IPS-18a (cell line): ENCODE measurements at regions not wholly inside any gene's neighbourhood (a gene's known extent, or its start where the extent isn't known, plus 50 kb on each side); places are given as distances from the start of the nearest gene placed in this dataset.

Source experiments
- H3K27ac ChIP-seq: one replicate; pipeline ENCODE4 v1.5.1; 2013; ENCODE audit warnings: low read length
- H3K27me3 ChIP-seq: one replicate; pipeline ENCODE4 v1.6.1; 2013; ENCODE audit warnings: mild to moderate bottlenecking, low read length; ENCODE audit not compliant: control insufficient read depth, insufficient read depth
- H3K36me3 ChIP-seq: one replicate; pipeline ENCODE4 v1.6.1; 2013; ENCODE audit warnings: low read depth, low read length; ENCODE audit not compliant: control insufficient read depth
- H3K4me1 ChIP-seq: one replicate; pipeline ENCODE4 v1.6.1; 2013; ENCODE audit warnings: low read depth, low read length; ENCODE audit not compliant: control insufficient read depth
- H3K4me3 ChIP-seq: one replicate; pipeline ENCODE4 v1.5.1; 2013; ENCODE audit warnings: low read length
- H3K9ac ChIP-seq: one replicate; pipeline ENCODE4 v1.6.1; 2013; ENCODE audit warnings: mild to moderate bottlenecking, low read length, moderate library complexity
- H3K9me3 ChIP-seq: one replicate; pipeline ENCODE4 v1.6.1; 2013; ENCODE audit warnings: low read depth, low read length; ENCODE audit not compliant: control insufficient read depth

DNA sequence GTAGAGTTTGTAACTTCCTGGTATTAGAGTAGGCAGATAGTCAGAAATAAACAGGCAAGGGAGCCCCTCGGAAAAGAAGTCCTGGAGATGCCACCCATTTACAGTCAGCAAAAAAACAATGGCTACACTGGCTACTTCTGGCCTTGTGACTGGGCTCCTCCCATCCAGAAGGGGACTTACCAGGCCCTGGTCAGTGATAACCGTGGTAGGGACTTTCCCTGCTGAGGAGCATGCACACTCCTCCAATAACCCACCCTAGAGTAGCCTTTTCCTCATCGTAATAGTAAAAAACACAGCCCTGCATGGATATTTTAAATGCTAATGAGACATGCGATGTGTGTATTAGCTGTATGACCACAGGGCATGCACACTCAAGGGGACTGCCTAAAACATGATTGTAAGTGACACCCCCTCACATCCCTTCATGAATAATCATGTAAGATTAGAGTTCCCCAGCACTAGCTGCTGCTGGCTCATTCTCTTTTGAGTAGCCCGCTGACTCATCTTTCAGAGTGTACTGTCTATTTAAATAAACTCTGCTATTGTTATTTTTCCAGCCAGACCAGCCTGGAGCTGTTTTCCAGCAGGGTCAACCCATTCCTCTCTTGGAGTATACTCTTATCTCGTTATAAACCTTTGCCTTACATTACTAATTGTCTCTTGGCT, 413.8 kb upstream of the TMTC1 start:
- H3K27me3 ChIP-seq, result no peaks in the 10 kb centered on the region
- no peaks in the 10 kb centered on the region for H3K36me3 ChIP-seq
- H3K4me1 ChIP-seq, result peaks cover 8% of the 10 kb centered on the region
- H3K9me3 ChIP-seq, result no peaks in the 10 kb centered on the region
- no peak overlapping the region for H3K9ac ChIP-seq
- no peak overlapping the region for H3K27ac ChIP-seq
- H3K4me3 ChIP-seq, result no peak overlapping the region

DNA sequence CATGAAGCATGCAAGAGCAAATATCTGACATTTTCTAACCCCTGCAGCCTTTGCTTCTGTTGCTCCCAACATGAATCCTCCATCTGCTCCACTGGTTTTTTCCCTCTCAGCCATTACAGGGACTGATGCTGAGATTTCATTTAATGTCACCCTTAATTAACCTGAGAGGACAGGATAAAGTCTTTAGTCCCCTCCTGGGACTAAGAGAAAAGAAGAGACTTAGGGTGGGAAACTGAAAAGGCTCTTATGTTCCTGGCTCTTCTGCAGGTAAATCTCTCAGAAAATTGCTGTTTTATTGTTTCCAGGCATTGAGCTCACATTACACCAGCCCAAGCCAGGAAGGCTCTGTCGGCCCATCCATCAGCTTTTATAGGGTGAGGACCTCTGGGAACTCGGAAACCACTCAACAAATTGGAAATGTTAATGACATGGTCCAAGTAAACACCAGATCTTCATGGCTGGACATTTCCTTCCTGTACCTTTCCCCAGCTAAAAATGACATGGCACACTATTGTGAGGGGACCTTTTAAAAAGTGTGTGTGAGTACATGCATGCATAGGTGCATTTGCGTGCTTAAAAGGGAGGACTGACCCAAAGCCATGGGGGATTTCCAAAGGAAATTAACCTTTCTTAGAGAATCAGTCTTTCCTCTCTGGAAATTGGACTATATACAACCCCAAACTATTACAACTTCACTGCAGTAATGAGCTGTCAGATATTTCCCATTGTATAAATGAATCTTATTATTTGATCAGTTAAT, 408.1 kb upstream of the TMTC1 start:
- Histone ChIP-seq H3K9me3 (no peaks in the 10 kb centered on the region), H3K9ac (no peak overlapping the region), H3K27me3 (no peaks in the 10 kb centered on the region), H3K4me1 (peaks cover 5% of the 10 kb centered on the region), H3K4me3 (no peak overlapping the region), H3K36me3 (no peaks in the 10 kb centered on the region), H3K27ac (no peak overlapping the region)

DNA sequence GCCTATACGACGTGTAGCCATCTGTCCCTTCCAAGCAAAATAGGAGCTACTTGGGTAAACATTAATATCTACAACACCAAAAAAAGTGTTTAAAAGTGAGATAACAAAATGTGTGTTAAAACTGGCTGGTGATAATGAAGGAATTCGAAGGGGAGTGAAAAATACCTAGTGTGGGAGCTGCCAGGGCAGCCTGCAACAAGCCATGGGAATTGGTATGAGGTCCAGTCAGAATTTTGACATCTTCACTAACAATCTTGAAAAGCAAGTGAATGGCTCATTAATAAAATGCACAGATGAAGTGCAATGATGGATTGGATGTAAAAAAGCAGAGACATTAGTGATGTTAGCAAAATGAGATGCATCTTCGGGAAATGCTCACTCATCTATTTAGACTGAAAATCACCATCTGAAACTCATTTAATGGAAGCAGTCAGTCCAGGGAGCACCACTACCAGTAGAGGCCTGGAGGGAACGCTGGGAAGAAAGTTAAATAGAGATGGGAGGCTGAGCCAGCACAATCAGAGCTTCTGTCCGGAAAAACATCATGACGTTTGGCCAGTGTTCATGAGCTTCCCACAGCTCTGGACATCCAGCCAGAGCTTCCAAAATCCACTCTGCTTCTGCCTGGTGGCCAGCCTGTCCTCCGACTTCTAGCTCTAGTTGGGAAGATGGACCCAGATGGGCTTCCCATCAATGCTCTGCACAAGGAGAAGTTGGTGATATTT, 405.0 kb upstream of the TMTC1 start:
- no peak overlapping the region for H3K27ac ChIP-seq

DNA sequence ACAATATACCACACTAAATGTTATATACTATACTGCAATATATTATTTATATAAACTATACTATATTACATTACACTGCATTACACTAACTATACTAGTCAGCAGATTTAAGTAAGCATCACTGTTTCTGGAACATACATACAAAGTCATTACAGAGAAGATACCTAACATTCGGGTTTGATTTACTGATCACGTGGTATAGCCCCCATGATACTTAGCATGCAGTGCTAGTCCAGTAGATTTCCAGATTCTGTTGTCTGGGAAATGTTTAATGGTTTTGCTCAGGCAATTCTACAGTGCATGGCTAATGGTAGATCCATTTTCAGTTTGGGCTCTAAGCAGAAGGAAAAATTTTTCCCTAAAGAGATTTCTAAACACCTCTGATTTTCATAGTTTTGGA, 403.7 kb upstream of the TMTC1 start:
- no peaks in the 10 kb centered on the region for H3K36me3 ChIP-seq
- H3K9me3 ChIP-seq, result no peaks in the 10 kb centered on the region
- no peaks in the 10 kb centered on the region for H3K27me3 ChIP-seq
- H3K9ac ChIP-seq, result no peak overlapping the region
- H3K27ac ChIP-seq, result no peak overlapping the region
- no peak overlapping the region for H3K4me3 ChIP-seq
- H3K4me1 ChIP-seq, result no peaks in the 10 kb centered on the region

More for the DNA sequence above, 405.0 kb upstream of the TMTC1 start:
- H3K36me3 ChIP-seq, result no peaks in the 10 kb centered on the region
- H3K9me3 ChIP-seq, result no peaks in the 10 kb centered on the region
- no peaks in the 10 kb centered on the region for H3K27me3 ChIP-seq
- no peak overlapping the region for H3K4me3 ChIP-seq
- no peaks in the 10 kb centered on the region for H3K4me1 ChIP-seq
- H3K9ac ChIP-seq, result no peak overlapping the region

DNA sequence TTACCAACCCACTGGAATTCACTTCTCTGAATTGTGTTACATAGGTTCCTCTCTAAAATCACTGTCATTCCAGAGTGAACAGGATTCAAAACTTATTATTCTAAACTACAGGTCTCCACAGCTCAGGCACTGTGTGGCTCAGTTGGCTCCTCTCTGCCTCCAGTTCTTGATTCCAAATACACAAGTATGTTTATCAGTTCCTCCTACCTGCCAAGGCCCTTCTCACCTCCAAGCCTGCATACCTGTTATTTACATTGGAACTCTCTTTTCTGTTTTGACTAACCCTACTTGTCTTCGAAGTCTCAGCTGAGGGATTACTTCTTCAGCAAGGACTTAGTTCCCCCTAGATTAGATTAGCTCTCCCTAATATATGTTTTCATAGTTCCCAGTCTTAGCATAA, 397.6 kb upstream of the TMTC1 start:
- Histone ChIP-seq H3K4me3 (no peak overlapping the region), H3K27me3 (no peaks in the 10 kb centered on the region), H3K36me3 (no peaks in the 10 kb centered on the region), H3K27ac (no peak overlapping the region), H3K9ac (no peak overlapping the region), H3K9me3 (no peaks in the 10 kb centered on the region), H3K4me1 (no peaks in the 10 kb centered on the region)

DNA sequence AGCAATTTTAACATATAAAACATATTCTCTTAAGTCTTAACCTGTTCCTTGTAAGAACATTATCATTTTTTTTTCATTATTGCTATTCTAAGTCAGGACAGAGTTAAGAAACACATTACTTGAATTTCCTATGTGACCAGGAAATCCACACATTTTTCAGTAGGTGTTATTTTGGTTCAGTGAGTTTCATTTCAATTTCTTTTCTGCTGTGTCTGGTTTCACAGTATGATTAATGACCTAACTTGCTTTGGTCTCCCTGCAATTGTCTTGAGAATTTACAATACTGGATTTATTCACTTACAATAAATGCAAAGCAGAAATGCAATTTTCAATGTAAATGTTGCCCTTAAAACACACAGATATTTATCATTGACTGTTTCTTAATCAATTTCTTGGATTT, 396.9 kb upstream of the TMTC1 start:
- no peak overlapping the region for H3K9ac ChIP-seq
- no peaks in the 10 kb centered on the region for H3K4me1 ChIP-seq
- no peak overlapping the region for H3K4me3 ChIP-seq
- no peaks in the 10 kb centered on the region for H3K27me3 ChIP-seq
- H3K9me3 ChIP-seq, result no peaks in the 10 kb centered on the region
- no peak overlapping the region for H3K27ac ChIP-seq
- no peaks in the 10 kb centered on the region for H3K36me3 ChIP-seq

DNA sequence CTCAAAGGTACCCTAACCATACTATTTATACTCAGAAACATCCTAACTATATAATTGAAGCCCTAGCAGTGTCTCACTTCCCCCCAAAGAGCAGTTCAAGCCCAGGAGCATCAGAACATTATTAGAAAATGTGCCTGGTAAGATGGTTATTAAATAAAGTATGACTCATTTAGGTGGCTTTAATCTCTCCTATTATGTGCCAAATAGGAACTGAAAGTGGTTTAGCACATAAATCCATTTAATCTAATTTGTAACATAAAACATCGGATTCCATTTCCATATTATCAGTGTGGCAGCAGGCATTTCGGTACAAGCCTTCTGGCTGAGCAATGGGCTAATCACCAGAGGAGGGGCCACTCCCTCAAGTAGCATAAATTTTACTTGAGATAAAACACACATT, 395.2 kb upstream of the TMTC1 start:
- Histone ChIP-seq H3K27me3 (no peaks in the 10 kb centered on the region), H3K9me3 (no peaks in the 10 kb centered on the region), H3K4me1 (no peaks in the 10 kb centered on the region), H3K36me3 (no peaks in the 10 kb centered on the region), H3K9ac (no peak overlapping the region), H3K27ac (no peak overlapping the region), H3K4me3 (no peak overlapping the region)

DNA sequence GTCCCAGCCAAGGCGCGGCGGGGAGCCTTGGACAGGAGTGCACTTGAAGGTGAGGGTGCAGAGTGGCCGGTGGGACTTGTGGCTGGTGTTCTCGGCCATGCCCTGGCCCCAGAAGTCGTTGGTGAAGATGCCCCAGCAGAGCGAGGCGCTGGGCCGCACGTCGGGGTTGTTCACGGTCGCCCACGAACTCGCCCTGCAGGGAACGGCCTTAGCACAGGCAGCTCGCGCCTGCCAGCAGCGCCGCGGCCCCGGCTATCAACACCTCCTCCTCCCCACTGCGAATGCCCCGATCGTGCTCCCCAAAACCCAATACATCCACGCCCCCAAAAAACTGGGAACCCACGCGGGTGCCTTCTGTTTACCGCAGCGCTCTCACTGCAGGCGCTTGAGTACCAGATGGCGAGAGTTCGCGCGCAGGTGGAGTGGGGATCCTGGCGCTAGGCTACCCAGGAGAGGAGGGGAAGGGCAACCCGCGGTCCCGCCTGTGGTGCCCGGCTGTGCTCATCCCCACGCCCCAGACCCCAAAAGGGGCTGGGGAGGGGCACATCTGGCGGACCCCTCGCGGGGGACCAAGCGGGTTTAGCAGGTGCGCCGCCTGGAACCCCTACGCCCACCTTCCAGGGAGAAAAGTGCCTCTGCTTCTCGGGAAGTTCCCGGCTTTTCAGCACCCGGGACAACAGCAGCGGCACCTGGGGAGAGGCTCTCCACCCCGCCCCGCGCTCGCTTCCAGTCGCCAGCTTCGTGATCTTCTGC, 386.3 kb upstream of the TMTC1 start:
- H3K27me3 ChIP-seq, result peaks cover 44% of the 10 kb centered on the region
- no peaks in the 10 kb centered on the region for H3K9me3 ChIP-seq
- H3K4me3 ChIP-seq, result peak overlapping the region; percentile 61
- no peak overlapping the region for H3K27ac ChIP-seq
- no peaks in the 10 kb centered on the region for H3K36me3 ChIP-seq
- no peaks in the 10 kb centered on the region for H3K4me1 ChIP-seq
- H3K9ac ChIP-seq, result no peak overlapping the region

DNA sequence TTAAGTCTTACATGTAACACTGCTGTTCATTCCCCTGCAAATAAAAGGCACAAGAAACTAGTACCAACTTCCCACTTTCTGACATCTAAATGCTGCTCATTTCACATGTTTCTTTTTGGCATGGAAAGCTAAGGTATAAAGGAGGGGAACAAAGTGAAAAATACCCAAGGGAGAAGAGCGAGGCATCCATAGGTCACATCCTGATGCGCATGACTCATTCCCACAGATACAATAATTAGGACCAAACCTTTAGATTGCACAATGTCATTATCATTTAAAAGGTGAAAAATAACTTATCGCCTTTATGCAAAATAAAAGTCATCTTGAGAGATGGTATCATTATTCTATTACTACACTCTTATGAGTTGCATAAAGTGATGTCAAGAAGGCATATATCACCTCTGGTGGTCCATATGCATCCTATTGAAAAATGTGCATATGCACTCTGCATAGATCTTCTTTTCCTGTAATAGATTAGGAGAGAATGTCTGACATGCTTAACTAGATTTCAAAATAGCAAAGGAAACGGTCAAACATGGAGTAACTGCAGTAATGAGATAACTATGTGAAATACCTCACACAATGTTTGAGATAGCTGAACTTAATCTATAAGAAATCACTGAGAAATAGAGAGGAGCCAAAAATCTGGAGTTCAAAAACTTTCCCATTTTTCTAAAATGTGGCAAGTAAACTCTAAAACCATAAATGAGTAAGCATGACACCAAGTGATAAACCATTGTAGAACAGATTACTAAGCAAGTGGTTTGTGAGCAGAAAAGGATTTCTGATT, 382.5 kb upstream of the TMTC1 start:
- Histone ChIP-seq H3K27ac (no peak overlapping the region), H3K27me3 (peaks cover 36% of the 10 kb centered on the region), H3K9ac (no peak overlapping the region), H3K36me3 (no peaks in the 10 kb centered on the region), H3K9me3 (no peaks in the 10 kb centered on the region), H3K4me1 (no peaks in the 10 kb centered on the region), H3K4me3 (no peak overlapping the region)

DNA sequence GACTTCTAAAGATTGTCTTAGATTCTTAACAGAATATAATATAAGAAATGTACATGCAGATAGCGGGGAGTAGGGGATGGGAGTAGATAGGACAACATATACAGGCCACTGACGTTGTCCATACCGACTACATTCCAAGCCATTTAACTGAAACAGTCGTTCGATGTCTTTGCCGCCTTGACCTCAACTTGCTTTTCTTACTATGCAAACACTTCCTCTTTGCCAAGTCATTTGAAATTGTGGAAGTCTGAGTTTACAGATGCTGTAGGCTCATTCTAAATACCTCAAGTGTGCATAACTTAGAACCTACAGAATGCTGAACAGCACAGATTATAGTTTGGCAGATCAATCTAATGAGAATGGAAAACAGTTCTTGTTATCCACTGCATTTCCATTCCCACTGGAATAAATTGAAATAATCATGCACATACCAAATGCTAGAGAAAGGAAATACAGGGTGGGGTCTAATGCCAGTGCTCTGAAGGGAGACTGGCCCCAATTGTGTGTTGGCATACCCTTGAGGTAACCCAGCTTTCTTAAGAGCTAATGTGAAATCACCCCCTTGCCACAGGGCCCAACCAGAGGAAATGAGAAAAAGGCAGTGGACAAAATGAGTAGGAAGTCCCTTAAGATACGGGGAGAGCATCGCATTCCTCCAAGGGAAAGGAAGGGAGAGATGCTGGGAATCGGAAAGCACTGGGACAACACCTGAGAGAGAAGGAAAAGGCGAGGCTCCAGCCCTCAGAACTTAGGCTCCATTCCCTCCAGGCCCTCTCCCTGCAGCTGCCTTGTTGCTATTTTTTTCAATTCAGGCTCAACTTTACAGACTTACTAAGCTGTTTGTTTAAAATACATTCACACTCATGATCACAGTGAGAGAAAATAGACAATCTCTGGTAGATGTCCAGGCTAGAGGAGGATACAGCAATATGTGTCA, 380.9 kb upstream of the TMTC1 start:
- Histone ChIP-seq H3K9me3 (no peaks in the 10 kb centered on the region), H3K4me3 (no peak overlapping the region)

More for the DNA sequence above, 380.9 kb upstream of the TMTC1 start:
- Histone ChIP-seq H3K36me3 (no peaks in the 10 kb centered on the region), H3K27me3 (peaks cover 21% of the 10 kb centered on the region), H3K4me1 (no peaks in the 10 kb centered on the region), H3K27ac (no peak overlapping the region), H3K9ac (no peak overlapping the region)
